HepG2 (cell line): ENCODE measurements at regions not wholly inside any gene's neighbourhood (a gene's known extent, or its start where the extent isn't known, plus 50 kb on each side); places are given as distances from the start of the nearest gene placed in this dataset.

Source experiments
- ATAC-seq: fragments of 200-7000 bp; cut with Tn5 transposase; 3 replicates; pipeline ENCODE4 v1.9.1; 2020; ENCODE audit warnings: mild to moderate bottlenecking, moderate library complexity
- BruUV-seq: library from RNA; stranded (reverse); fragments of 400-500 nt; replicated peaks from 2 replicates; lab custom pipeline; 2021; lab: Mats Ljungman, UMichigan
- CTCF ChIA-PET: fragments of 300-600 bp; formaldehyde crosslinking; extraction: SDS; loops from one replicate; lab custom pipeline; 2021; ENCODE audit warnings: low total read pairs, inconsistent platforms, low intra/inter-chr PET ratio; lab: Yijun Ruan, JAX
- POLR2A ChIA-PET: fragments of 350-600 bp; sonication (Branson Sonifier 250); formaldehyde crosslinking; loops from one replicate; lab custom pipeline; 2020; ENCODE audit warnings: antibody characterized with exemption, inconsistent platforms; lab: Yijun Ruan, JAX
- DNase-seq: peaks from one replicate; pipeline ENCODE4 v3.0.0-alpha.2; 2015; ENCODE audit warnings: low spot score
- FAIRE-seq: peaks from 3 replicates; lab custom pipeline; 2011; peaks lifted over from hg19 to GRCh38; lab: Jason Lieb, UNC
- H2AFZ ChIP-seq: one replicate; pipeline ENCODE4 v1.6.1; 2011; ENCODE audit warnings: low read length, inconsistent platforms
- H3K27ac ChIP-seq: fragments of 300-600 bp; 3 replicates; pipeline ENCODE4 v1.8.0; 2011; ENCODE audit warnings: mixed run types, mild to moderate bottlenecking, mixed read lengths, low read length, inconsistent platforms; ENCODE audit not compliant: insufficient read depth; ENCODE audit errors: extremely low read length
- H3K27me3 ChIP-seq, 2 experiments: fragments of 200-600 bp in 1 of 2; 2 replicates in 1 of 2; 3 replicates in 1 of 2; pipeline versions ENCODE4 v1.6.0 to v1.8.0; 2011; ENCODE audit warnings: low read length in 2 of 2, mild to moderate bottlenecking in 2 of 2, moderate library complexity in 2 of 2, inconsistent platforms in 1 of 2; ENCODE audit not compliant: insufficient read depth in 2 of 2, control insufficient read depth in 1 of 2
- H3K36me3 ChIP-seq, 2 experiments: fragments of 200-600 bp in 1 of 2; replicated peaks in 1 of 2; 2 replicates in 1 of 2; 3 replicates in 1 of 2; pipeline versions ENCODE4 v1.5.1 to v1.8.0; 2011; ENCODE audit warnings: low read length in 2 of 2, inconsistent platforms in 1 of 2; ENCODE audit not compliant: insufficient read depth in 2 of 2, control insufficient read depth in 1 of 2
- H3K4me1 ChIP-seq: 2 replicates; pipeline ENCODE4 v1.5.1; 2012; ENCODE audit warnings: low read length, inconsistent platforms; ENCODE audit not compliant: insufficient read depth
- H3K4me2 ChIP-seq: 2 replicates; pipeline ENCODE4 v1.6.0; 2011; ENCODE audit warnings: low read depth, low read length, inconsistent platforms
- H3K4me3 ChIP-seq, 3 experiments: fragments of 200-600 bp in 1 of 3; sonication (generic), shearing (Covaris generic) in 1 of 3; replicated peaks in 1 of 3; 2 replicates each; pipeline ENCODE4 v1.5.1; 2011 to 2016; ENCODE audit warnings: low read length in 3 of 3, inconsistent platforms in 2 of 3, low read depth in 2 of 3, mild to moderate bottlenecking in 2 of 3, control low read depth in 1 of 3, mixed read lengths in 1 of 3; ENCODE audit not compliant: insufficient read depth in 1 of 3
- H3K79me2 ChIP-seq: one replicate; pipeline ENCODE4 v1.6.1; 2011; ENCODE audit warnings: low read length, inconsistent platforms; ENCODE audit not compliant: insufficient read depth
- H3K9ac ChIP-seq: 2 replicates; pipeline ENCODE4 v1.6.0; 2011; ENCODE audit warnings: mild to moderate bottlenecking, low read depth, low read length, inconsistent platforms; ENCODE audit not compliant: insufficient read depth
- H3K9me3 ChIP-seq: 2 replicates; pipeline ENCODE4 v1.5.1; 2012; ENCODE audit warnings: mild to moderate bottlenecking, low read length
- H4K20me1 ChIP-seq: 2 replicates; pipeline ENCODE4 v1.6.0; 2011; ENCODE audit warnings: inconsistent platforms, mild to moderate bottlenecking, low read length, moderate library complexity; ENCODE audit not compliant: insufficient read depth
- ARNT ChIP-seq: fragments of 450-650 bp; IDR thresholded peaks from 2 replicates; pipeline ENCODE4 v1.6.1; 2017
- CTCF ChIP-seq: sonication (generic); formaldehyde crosslinking; IDR thresholded peaks from 2 replicates; pipeline ENCODE4 v1.5.0; 2020; ENCODE audit warnings: mild to moderate bottlenecking, missing genetic modification reagents, moderate library complexity
- FOXC1 ChIP-seq: sonication (generic); formaldehyde crosslinking; IDR thresholded peaks from 2 replicates; pipeline ENCODE4 v1.8.0; 2022; ENCODE audit warnings: mild to moderate bottlenecking, missing genetic modification reagents, borderline replicate concordance
- GATA4 ChIP-seq: sonication (generic); IDR thresholded peaks from 2 replicates; pipeline ENCODE4 v1.6.1; 2016; ENCODE audit warnings: antibody characterized with exemption, low read depth, borderline replicate concordance
- IKZF1 ChIP-seq: fragments of 450-650 bp; IDR thresholded peaks from 2 replicates; pipeline ENCODE4 v1.7.1; 2016
- IRF2 ChIP-seq: IDR thresholded peaks from 2 replicates; pipeline ENCODE4 v1.6.1; 2018; ENCODE audit warnings: missing genetic modification reagents, missing compliant biosample characterization
- MBNL3 ChIP-seq: fragments of 250-450 bp; sonication (Bioruptor Pico); conservative IDR thresholded peaks from 2 replicates; pipeline ENCODE4 v1.8.0; 2022; ENCODE audit warnings: mild to moderate bottlenecking, inconsistent platforms
- MEIS1 ChIP-seq: sonication (generic); formaldehyde crosslinking; IDR thresholded peaks from 2 replicates; pipeline ENCODE4 v1.9.0; 2021; ENCODE audit warnings: mild to moderate bottlenecking, missing genetic modification reagents, moderate library complexity, borderline replicate concordance
- MTF1 ChIP-seq: sonication (generic); formaldehyde crosslinking; IDR thresholded peaks from 2 replicates; pipeline ENCODE4 v1.5.0; 2020; ENCODE audit warnings: missing genetic modification reagents
- NFIB ChIP-seq: sonication (generic); formaldehyde crosslinking; IDR thresholded peaks from 2 replicates; pipeline ENCODE4 v1.9.0; 2021; ENCODE audit warnings: missing genetic modification reagents, mild to moderate bottlenecking, borderline replicate concordance
- ZFP37 ChIP-seq: sonication (generic); formaldehyde crosslinking; IDR thresholded peaks from 2 replicates; pipeline ENCODE4 v1.4.0; 2020; ENCODE audit warnings: missing genetic modification reagents, borderline replicate concordance
- ZMYM3 ChIP-seq: sonication (generic); formaldehyde crosslinking; IDR thresholded peaks from 2 replicates; pipeline ENCODE4 v1.5.1; 2020; ENCODE audit warnings: mild to moderate bottlenecking, missing genetic modification reagents
- ZNF816 ChIP-seq: sonication (generic); formaldehyde crosslinking; IDR thresholded peaks from 2 replicates; pipeline ENCODE4 v1.8.0; 2022; ENCODE audit warnings: missing genetic modification reagents, mild to moderate bottlenecking, borderline replicate concordance
- WGBS: methylation state at CpG from one replicate; pipeline ENCODE4 v1.1.6; 2017; ENCODE audit warnings: low lambda C conversion rate; 5-methylcytosine and 5-hydroxymethylcytosine counted together
- in situ Hi-C: cut with HindIII; loops from 2 replicates; pipeline ENCODE4 v1.10.0; 2017; ENCODE audit warnings: low pct_unique_long_range_greater_than_20kb; ENCODE audit not compliant: extremely low pct_ligation_motif_present
- intact Hi-C: fragments of 100-400 bp; cut with micrococcal nuclease; formaldehyde crosslinking; loops from one replicate; pipeline ENCODE4 v1.10.0; 2022; ENCODE audit not compliant: unreplicated experiment
- TF ChIP-seq, protein P1 (sequence below): sonication (generic); formaldehyde crosslinking; conservative IDR thresholded peaks from 2 replicates; pipeline ENCODE4 v1.4.0; 2020; ENCODE audit warnings: missing genetic modification reagents
- TF ChIP-seq, protein P2 (sequence below): sonication (generic); formaldehyde crosslinking; IDR thresholded peaks from 2 replicates; pipeline ENCODE4 v1.8.0; 2022; ENCODE audit warnings: low read depth, missing genetic modification reagents

GRCh38 chr7:25722856-25723255 lies 429.1 kb upstream of the NFE2L3 start:
- Histone ChIP-seq H3K27ac (no peak overlapping the region), H3K9me3 (no peaks in the 10 kb centered on the region), H3K4me2 (no peak overlapping the region), H3K9ac (no peak overlapping the region), H2AFZ (no peak overlapping the region), H3K79me2 (no peaks in the 10 kb centered on the region), H3K4me1 (no peaks in the 10 kb centered on the region), H3K27me3 (peaks cover 0 to 9% of the 10 kb centered on the region in 2 experiments; a peak in 1 of 5 replicates), H3K36me3 (no peaks in the 10 kb centered on the region), H3K4me3 (no peak overlapping the region), H4K20me1 (no peaks in the 10 kb centered on the region)
- no peak for FAIRE-seq
- BruUV-seq = no TSS peak
- no peak for ATAC-seq
- in situ Hi-C loops = no loop called here
- POLR2A ChIA-PET = no interaction called here
- no peak for DNase-seq
- intact Hi-C loops = no loop called here
- TF ChIP-seq GATA4 (no peak), ZMYM3 (CRISPR knock-in tag) (no peak), MEIS1 (CRISPR knock-in tag) (no peak), IKZF1 (no peak), MTF1 (CRISPR knock-in tag) (no peak), NFIB (CRISPR knock-in tag) (no peak), ZNF816 (CRISPR knock-in tag) (no peak), ARNT (no peak), FOXC1 (CRISPR knock-in tag) (no peak), IRF2 (no peak), ZFP37 (no peak), CTCF (CRISPR knock-in tag) (no peak), MBNL3 (CRISPR knock-in tag) (no peak)
- TF ChIP-seq, protein P1, sequence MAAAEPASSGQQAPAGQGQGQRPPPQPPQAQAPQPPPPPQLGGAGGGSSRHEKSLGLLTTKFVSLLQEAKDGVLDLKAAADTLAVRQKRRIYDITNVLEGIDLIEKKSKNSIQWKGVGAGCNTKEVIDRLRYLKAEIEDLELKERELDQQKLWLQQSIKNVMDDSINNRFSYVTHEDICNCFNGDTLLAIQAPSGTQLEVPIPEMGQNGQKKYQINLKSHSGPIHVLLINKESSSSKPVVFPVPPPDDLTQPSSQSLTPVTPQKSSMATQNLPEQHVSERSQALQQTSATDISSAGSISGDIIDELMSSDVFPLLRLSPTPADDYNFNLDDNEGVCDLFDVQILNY (CRISPR knock-in tag) = no peak
- TF ChIP-seq, protein P2, sequence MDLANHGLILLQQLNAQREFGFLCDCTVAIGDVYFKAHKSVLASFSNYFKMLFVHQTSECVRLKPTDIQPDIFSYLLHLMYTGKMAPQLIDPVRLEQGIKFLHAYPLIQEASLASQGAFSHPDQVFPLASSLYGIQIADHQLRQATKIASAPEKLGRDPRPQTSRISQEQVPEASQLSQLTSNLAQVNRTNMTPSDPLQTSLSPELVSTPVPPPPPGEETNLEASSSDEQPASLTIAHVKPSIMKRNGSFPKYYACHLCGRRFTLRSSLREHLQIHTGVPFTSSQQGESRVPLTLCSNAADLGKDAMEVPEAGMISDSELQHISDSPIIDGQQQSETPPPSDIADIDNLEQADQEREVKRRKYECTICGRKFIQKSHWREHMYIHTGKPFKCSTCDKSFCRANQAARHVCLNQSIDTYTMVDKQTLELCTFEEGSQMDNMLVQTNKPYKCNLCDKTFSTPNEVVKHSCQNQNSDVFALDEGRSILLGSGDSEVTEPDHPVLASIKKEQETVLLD = no peak
- CTCF ChIA-PET = no interaction called here
- 0% methylated on average over 1 of the region's 1 CpG for WGBS
